Immature natural killer cell (primary cell): ENCODE measurements at regions not wholly inside any gene's neighbourhood (a gene's known extent, or its start where the extent isn't known, plus 50 kb on each side); places are given as distances from the start of the nearest gene placed in this dataset.

ENCODE experiments used
- DNase-seq, 3 donors: peaks; one replicate each; pipeline ENCODE4 v3.0.0; 2022; ENCODE audit warnings: mixed read lengths in 1 of 3
- H3K27ac Mint-ChIP-seq, 6 donors: one replicate each; pipeline ENCODE4 v1.8.0; 2020; ENCODE audit warnings: mixed read lengths in 6 of 6, mild to moderate bottlenecking in 5 of 6, inconsistent platforms in 4 of 6, moderate library complexity in 3 of 6
- H3K27me3 Mint-ChIP-seq, 3 donors: one replicate each; pipeline ENCODE4 v1.8.0; 2020 to 2021; ENCODE audit warnings: low read depth in 3 of 3, mild to moderate bottlenecking in 3 of 3, mixed read lengths in 3 of 3, moderate library complexity in 3 of 3, inconsistent platforms in 1 of 3
- H3K36me3 Mint-ChIP-seq, 3 donors: one replicate each; pipeline ENCODE4 v1.8.0; 2020; ENCODE audit warnings: mixed read lengths in 3 of 3, inconsistent platforms in 2 of 3, mild to moderate bottlenecking in 2 of 3
- H3K4me1 Mint-ChIP-seq, 2 donors: one replicate each; pipeline ENCODE4 v1.8.0; 2020; ENCODE audit warnings: inconsistent platforms in 2 of 2, mild to moderate bottlenecking in 2 of 2, mixed read lengths in 2 of 2, moderate library complexity in 1 of 2
- H3K4me3 Mint-ChIP-seq, 5 donors: one replicate each; pipeline ENCODE4 v1.8.0; 2020; ENCODE audit warnings: mild to moderate bottlenecking in 5 of 5, mixed read lengths in 5 of 5, inconsistent platforms in 3 of 5, moderate library complexity in 3 of 5
- H3K9me3 Mint-ChIP-seq, 6 donors: one replicate each; pipeline ENCODE4 v1.8.0; 2020; ENCODE audit warnings: mild to moderate bottlenecking in 6 of 6, mixed read lengths in 6 of 6, inconsistent platforms in 4 of 6, moderate library complexity in 3 of 6

- Mint-ChIP-seq H3K27ac (no peak overlapping the region), H3K4me3 (no peak overlapping the region), H3K4me1 (no peaks in the 10 kb centered on the region), H3K36me3 (no peaks in the 10 kb centered on the region), H3K9me3 (no peaks in the 10 kb centered on the region), H3K27me3 (no peaks in the 10 kb centered on the region)
- no peak for DNase-seq
Observed at GRCh38 chrX:69020316-69020715, 144.9 kb downstream of the PJA1 start.

DNA sequence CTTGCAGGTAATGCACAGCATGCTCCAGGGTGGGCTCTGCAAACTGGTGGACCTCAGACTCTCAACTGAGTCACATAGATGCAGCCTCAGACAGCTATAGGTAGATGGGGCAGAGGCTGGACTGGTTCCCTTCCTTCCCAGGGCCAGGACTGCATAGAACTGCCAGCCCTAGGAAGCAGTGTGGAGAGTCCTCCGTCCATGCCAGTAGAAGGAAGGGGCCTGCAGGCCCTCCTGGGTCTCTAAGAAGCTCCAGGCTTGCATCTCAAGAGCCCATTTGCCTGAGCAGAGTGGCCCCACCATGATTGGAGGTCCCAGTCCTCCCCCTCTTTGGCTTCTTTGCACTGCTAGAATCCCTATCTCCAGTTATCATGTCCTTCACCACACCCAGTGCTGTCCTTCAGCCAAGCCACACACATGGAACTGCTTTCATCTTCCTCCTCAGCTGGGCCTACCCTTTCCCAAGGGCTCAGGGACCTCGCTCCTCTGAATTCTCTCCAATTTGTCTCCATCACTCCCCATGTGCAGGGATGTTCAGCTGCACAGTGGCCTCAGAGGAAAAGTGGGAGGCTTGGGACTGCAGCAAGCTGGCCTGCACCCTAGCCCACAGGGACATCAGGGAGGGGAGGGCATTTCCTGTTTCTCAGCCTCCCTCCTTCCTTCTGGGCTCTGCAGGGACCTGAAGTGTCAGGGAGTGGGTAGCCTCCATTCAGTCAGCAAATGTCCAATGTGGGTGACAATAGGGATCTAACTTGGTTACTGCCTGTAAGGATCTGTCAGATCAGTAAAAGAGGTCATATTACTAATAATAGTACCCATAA is 146.0 kb downstream of the PJA1 start:
- Mint-ChIP-seq H3K36me3 (no peaks in the 10 kb centered on the region), H3K27me3 (no peaks in the 10 kb centered on the region), H3K9me3 (no peaks in the 10 kb centered on the region)

GRCh38 chrX:69018416-69019072 is 146.7 kb downstream of the PJA1 start:
- Mint-ChIP-seq H3K27me3 (no peaks in the 10 kb centered on the region), H3K4me3 (no peak overlapping the region), H3K27ac (no peak overlapping the region), H3K9me3 (no peaks in the 10 kb centered on the region), H3K4me1 (no peaks in the 10 kb centered on the region), H3K36me3 (no peaks in the 10 kb centered on the region)
- no peak for DNase-seq

More for the DNA sequence above, 146.0 kb downstream of the PJA1 start:
- Mint-ChIP-seq H3K27ac (no peak overlapping the region), H3K4me1 (no peaks in the 10 kb centered on the region), H3K4me3 (no peak overlapping the region)
- no peak for DNase-seq

DNA sequence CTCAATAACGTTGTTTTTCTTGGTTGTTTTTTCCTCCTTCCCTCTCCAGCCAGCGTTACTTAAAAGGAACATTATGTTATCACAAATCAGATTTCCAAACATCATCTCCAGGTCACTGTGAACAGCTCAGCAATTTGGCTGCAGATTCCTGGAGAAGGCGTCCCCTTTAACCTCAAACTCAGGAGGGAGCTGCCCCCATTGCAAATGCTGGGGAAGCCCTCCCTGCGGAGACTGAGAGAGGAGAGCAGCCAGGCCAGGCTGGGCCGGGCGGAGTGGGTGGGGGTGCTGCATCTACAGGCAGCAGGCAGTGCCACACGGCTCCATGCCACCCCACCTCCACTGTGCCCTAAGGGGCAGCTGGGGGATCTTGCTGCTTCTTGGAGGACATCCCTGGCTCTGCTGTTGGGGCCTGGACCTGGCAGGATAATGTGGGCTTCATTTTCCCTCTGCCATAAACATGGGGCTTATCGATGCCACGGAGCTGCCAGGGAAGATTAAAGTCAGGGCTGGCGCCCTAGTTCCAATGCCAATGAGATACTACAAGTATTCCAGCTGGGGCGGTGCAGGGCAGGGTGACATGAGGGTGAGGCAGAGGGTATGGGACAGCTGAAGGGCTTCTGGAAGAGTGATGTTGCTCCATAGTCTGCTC is 148.8 kb downstream of the PJA1 start:
- no peak for DNase-seq
- Mint-ChIP-seq H3K36me3 (no peaks in the 10 kb centered on the region), H3K4me3 (no peak overlapping the region), H3K27ac (no peak overlapping the region), H3K9me3 (no peaks in the 10 kb centered on the region), H3K4me1 (no peaks in the 10 kb centered on the region), H3K27me3 (peaks cover 0 to 1% (median 0%) of the 10 kb centered on the region in 3 donors)

GRCh38 chrX:69015564-69016292 is 149.5 kb downstream of the PJA1 start:
- no peak overlapping the region for H3K27ac Mint-ChIP-seq

GRCh38 chrX:69015156-69015555 is 150.1 kb downstream of the PJA1 start:
- Mint-ChIP-seq H3K4me1 (no peaks in the 10 kb centered on the region), H3K27ac (no peak overlapping the region), H3K27me3 (peaks cover 0 to 1% (median 0%) of the 10 kb centered on the region in 3 donors), H3K36me3 (no peaks in the 10 kb centered on the region), H3K4me3 (no peak overlapping the region), H3K9me3 (no peaks in the 10 kb centered on the region)
- no peak for DNase-seq

More at GRCh38 chrX:69015564-69016292, 149.5 kb downstream of the PJA1 start:
- no peaks in the 10 kb centered on the region for H3K9me3 Mint-ChIP-seq
- no peaks in the 10 kb centered on the region for H3K4me1 Mint-ChIP-seq
- H3K27me3 Mint-ChIP-seq: peaks cover 0 to 1% (median 0%) of the 10 kb centered on the region in 3 donors
- H3K36me3 Mint-ChIP-seq: no peaks in the 10 kb centered on the region
- DNase-seq: no peak
- H3K4me3 Mint-ChIP-seq: no peak overlapping the region

- H3K4me1 Mint-ChIP-seq: no peaks in the 10 kb centered on the region
- peaks cover 0 to 1% (median 0%) of the 10 kb centered on the region in 3 donors for H3K27me3 Mint-ChIP-seq
- no peaks in the 10 kb centered on the region for H3K36me3 Mint-ChIP-seq
- H3K9me3 Mint-ChIP-seq: no peaks in the 10 kb centered on the region
- H3K4me3 Mint-ChIP-seq: no peak overlapping the region
- no peak for DNase-seq
- no peak overlapping the region for H3K27ac Mint-ChIP-seq
Observed at GRCh38 chrX:69014200-69014599, 151.1 kb downstream of the PJA1 start.

GRCh38 chrX:69010339-69010738 is 154.9 kb downstream of the PJA1 start:
- no peaks in the 10 kb centered on the region for H3K9me3 Mint-ChIP-seq
- DNase-seq: no peak
- H3K27ac Mint-ChIP-seq: no peak overlapping the region
- no peak overlapping the region for H3K4me3 Mint-ChIP-seq
- H3K27me3 Mint-ChIP-seq: peaks cover 0 to 2% (median 1%) of the 10 kb centered on the region in 3 donors
- no peaks in the 10 kb centered on the region for H3K4me1 Mint-ChIP-seq
- no peaks in the 10 kb centered on the region for H3K36me3 Mint-ChIP-seq

- Mint-ChIP-seq H3K9me3 (no peaks in the 10 kb centered on the region), H3K4me3 (no peak overlapping the region), H3K27me3 (peaks cover 2 to 6% (median 4%) of the 10 kb centered on the region in 3 donors), H3K4me1 (no peaks in the 10 kb centered on the region), H3K27ac (no peak overlapping the region), H3K36me3 (no peaks in the 10 kb centered on the region)
- DNase-seq: no peak
Observed at GRCh38 chrX:69000877-69001276, 164.4 kb downstream of the PJA1 start.

GRCh38 chrX:68999931-69000330 is 165.3 kb downstream of the PJA1 start:
- Mint-ChIP-seq H3K27me3 (peaks cover 2 to 10% (median 9%) of the 10 kb centered on the region in 3 donors), H3K36me3 (no peaks in the 10 kb centered on the region), H3K27ac (no peak overlapping the region), H3K4me1 (no peaks in the 10 kb centered on the region), H3K9me3 (no peaks in the 10 kb centered on the region), H3K4me3 (no peak overlapping the region)
- DNase-seq: no peak

GRCh38 chrX:68999356-68999755 is 165.9 kb downstream of the PJA1 start:
- H3K4me1 Mint-ChIP-seq: no peaks in the 10 kb centered on the region
- H3K9me3 Mint-ChIP-seq: no peaks in the 10 kb centered on the region
- H3K27me3 Mint-ChIP-seq: peaks cover 2 to 11% (median 9%) of the 10 kb centered on the region in 3 donors
- no peak for DNase-seq
- no peaks in the 10 kb centered on the region for H3K36me3 Mint-ChIP-seq
- H3K27ac Mint-ChIP-seq: no peak overlapping the region
- H3K4me3 Mint-ChIP-seq: no peak overlapping the region

DNA sequence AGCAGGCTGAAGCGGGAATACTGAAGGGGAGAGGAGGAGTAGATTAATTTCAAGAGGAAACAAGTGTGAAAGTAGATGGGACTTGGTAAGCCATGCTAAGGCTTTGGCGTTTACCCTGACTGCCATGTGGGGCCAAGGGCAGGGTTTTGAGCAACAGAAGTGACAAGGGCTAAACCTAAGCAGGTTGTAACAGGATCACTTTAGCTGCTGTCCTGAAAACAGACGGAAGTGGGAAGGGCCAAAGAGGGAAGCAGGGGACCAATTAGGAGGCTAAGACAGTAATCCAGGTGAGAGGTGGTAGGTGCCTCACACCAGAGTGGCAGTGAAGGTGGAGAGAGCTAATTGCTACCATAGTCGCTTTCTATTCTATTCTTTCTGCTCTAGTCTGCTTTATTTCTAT is 166.5 kb downstream of the PJA1 start:
- no peaks in the 10 kb centered on the region for H3K4me1 Mint-ChIP-seq
- no peaks in the 10 kb centered on the region for H3K36me3 Mint-ChIP-seq
- H3K4me3 Mint-ChIP-seq: no peak overlapping the region
- DNase-seq: no peak
- H3K9me3 Mint-ChIP-seq: no peaks in the 10 kb centered on the region
- H3K27me3 Mint-ChIP-seq: peaks cover 2 to 11% (median 9%) of the 10 kb centered on the region in 3 donors
- H3K27ac Mint-ChIP-seq: no peak overlapping the region

- no peak overlapping the region for H3K27ac Mint-ChIP-seq
- H3K27me3 Mint-ChIP-seq: peaks cover 2 to 11% (median 9%) of the 10 kb centered on the region in 3 donors
Observed at GRCh38 chrX:68997911-68998310, 167.3 kb downstream of the PJA1 start.

DNA sequence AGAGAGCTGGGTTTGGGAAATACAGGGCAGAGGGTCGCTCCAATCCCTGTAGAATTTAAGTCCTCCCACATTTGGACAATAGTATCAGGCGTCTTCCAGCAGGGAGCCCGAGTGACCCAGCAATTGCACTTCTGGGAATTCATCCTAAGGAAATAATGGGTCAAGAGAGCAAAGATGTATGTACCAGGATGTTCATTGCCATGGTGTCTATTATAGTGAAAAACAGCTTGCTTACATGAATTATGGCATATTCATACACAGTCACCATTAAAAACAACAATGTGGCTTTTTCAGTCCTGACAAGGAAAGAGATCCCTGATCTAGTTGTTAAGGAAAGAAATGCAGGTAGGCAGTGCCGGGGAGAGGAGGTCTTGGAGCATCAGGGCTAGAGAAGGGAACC is 167.7 kb downstream of the PJA1 start:
- no peaks in the 10 kb centered on the region for H3K9me3 Mint-ChIP-seq
- no peak overlapping the region for H3K4me3 Mint-ChIP-seq
- no peak overlapping the region for H3K27ac Mint-ChIP-seq
- no peaks in the 10 kb centered on the region for H3K36me3 Mint-ChIP-seq
- H3K27me3 Mint-ChIP-seq: peaks cover 2 to 12% (median 9%) of the 10 kb centered on the region in 3 donors
- no peaks in the 10 kb centered on the region for H3K4me1 Mint-ChIP-seq
- no peak for DNase-seq

More at GRCh38 chrX:68997911-68998310, 167.3 kb downstream of the PJA1 start:
- Mint-ChIP-seq H3K4me1 (no peaks in the 10 kb centered on the region), H3K36me3 (no peaks in the 10 kb centered on the region), H3K9me3 (no peaks in the 10 kb centered on the region), H3K4me3 (no peak overlapping the region)
- DNase-seq: no peak
